H1 (cell line): ENCODE measurements at regions not wholly inside any gene's neighbourhood (a gene's known extent, or its start where the extent isn't known, plus 50 kb on each side); places are given as distances from the start of the nearest gene placed in this dataset.

Experiments used
- GTF2F1 ChIP-seq: IDR thresholded peaks from 2 replicates; pipeline ENCODE4 v1.6.1; 2012; ENCODE audit warnings: low read depth, low read length, improper control_type of control experiment, borderline replicate concordance
- JUND ChIP-seq: IDR thresholded peaks from 2 replicates; pipeline ENCODE4 v1.6.1; 2011; ENCODE audit warnings: mild to moderate bottlenecking, improper control_type of control experiment, low read length
- NANOG ChIP-seq: IDR thresholded peaks from 2 replicates; pipeline ENCODE4 v1.6.1; 2011; ENCODE audit warnings: low read length, low read depth, mild to moderate bottlenecking, inconsistent platforms; ENCODE audit not compliant: insufficient read depth, poor library complexity, severe bottlenecking
- POLR2A ChIP-seq, 2 experiments: IDR thresholded peaks; 1 replicate in 1 of 2; 2 replicates in 1 of 2; pipeline ENCODE4 v1.6.1; 2011; ENCODE audit warnings: low read depth in 2 of 2, low read length in 2 of 2, mild to moderate bottlenecking in 2 of 2; ENCODE audit errors: control extremely low read depth in 1 of 2
- USF2 ChIP-seq: IDR thresholded peaks from 2 replicates; pipeline ENCODE4 v1.6.1; 2011; ENCODE audit warnings: low read length, improper control_type of control experiment
- TF ChIP-seq, protein P1 (sequence below), 3 experiments: IDR thresholded peaks; 1 replicate in 2 of 3; 2 replicates in 1 of 3; pipeline versions ENCODE4 v1.5.1 to v1.6.1; 2011; ENCODE audit warnings: low read length in 3 of 3, mild to moderate bottlenecking in 3 of 3, inconsistent platforms in 2 of 3, low read depth in 1 of 3, moderate library complexity in 1 of 3; ENCODE audit not compliant: insufficient read depth in 1 of 3; ENCODE audit errors: control extremely low read depth in 1 of 3

DNA sequence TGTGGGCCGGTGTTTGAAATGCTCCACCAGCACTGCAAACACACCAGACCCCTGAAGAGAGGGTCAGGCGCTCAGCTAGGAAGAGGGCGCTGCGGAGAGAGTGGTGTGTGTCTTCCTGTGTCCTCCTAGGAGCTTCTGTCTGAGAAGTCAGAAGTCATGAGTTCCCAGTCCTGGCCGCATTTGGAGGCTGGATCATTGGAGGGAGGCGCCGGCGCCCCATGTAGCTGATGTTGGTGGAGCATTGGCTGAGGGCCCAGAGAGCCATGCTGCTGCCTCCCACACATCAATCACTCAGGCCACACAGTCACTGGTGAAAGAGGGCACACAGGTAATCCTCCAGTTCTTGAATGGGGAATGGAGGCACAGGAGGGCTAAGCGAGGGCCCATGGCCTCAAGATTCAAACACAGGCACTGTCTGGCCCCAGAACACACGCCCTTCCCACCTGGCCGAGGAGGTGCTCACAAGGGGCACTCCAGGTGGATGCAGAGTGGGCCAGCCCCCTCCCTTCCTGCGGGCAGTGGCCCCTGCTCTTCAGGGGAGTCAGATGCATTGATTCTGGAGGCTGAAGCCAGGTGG is 66.3 kb downstream of the RRM2 start (continued):
- TF ChIP-seq, protein P1, sequence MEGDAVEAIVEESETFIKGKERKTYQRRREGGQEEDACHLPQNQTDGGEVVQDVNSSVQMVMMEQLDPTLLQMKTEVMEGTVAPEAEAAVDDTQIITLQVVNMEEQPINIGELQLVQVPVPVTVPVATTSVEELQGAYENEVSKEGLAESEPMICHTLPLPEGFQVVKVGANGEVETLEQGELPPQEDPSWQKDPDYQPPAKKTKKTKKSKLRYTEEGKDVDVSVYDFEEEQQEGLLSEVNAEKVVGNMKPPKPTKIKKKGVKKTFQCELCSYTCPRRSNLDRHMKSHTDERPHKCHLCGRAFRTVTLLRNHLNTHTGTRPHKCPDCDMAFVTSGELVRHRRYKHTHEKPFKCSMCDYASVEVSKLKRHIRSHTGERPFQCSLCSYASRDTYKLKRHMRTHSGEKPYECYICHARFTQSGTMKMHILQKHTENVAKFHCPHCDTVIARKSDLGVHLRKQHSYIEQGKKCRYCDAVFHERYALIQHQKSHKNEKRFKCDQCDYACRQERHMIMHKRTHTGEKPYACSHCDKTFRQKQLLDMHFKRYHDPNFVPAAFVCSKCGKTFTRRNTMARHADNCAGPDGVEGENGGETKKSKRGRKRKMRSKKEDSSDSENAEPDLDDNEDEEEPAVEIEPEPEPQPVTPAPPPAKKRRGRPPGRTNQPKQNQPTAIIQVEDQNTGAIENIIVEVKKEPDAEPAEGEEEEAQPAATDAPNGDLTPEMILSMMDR (IDR thresholded peaks at IDR 0.05; ENCODE audit: control extremely low read depth in 1 of 3, insufficient read depth in 1 of 3, low read depth in 1 of 3, low read length in 3 of 3): no peak
- TF ChIP-seq USF2: no peak
- TF ChIP-seq GTF2F1: no peak
- TF ChIP-seq JUND: no peak
- no peak for TF ChIP-seq POLR2A (IDR thresholded peaks at IDR 0.05; ENCODE audit: control extremely low read depth in 1 of 2, low read depth in 2 of 2, low read length in 2 of 2)
- TF ChIP-seq NANOG: no peak
- TF ChIP-seq, all 59 proteins: peak for 0
